B cell (primary cell): ENCODE measurements at regions not wholly inside any gene's neighbourhood (a gene's known extent, or its start where the extent isn't known, plus 50 kb on each side); places are given as distances from the start of the nearest gene placed in this dataset.

Experiments used
- ATAC-seq: fragments of 200-7000 bp; cut with Tn5 transposase; one replicate; pipeline ENCODE4 v1.10.0; 2021; ENCODE audit warnings: low read depth, mild to moderate bottlenecking, moderate number of reproducible peaks, moderate library complexity
- CTCF ChIA-PET: fragments of 350-600 bp; sonication (Branson Sonifier 250); formaldehyde crosslinking; loops from one replicate; lab custom pipeline; 2021; ENCODE audit warnings: antibody characterized with exemption, inconsistent platforms; lab: Charles Lee
- POLR2A ChIA-PET: fragments of 350-600 bp; sonication (Branson Sonifier 250); formaldehyde crosslinking; loops from one replicate; lab custom pipeline; 2021; ENCODE audit warnings: antibody characterized with exemption; lab: Charles Lee
- DNase-seq: peaks from one replicate; pipeline ENCODE4 v3.0.0; 2013
- H2AFZ ChIP-seq: 2 replicates; pipeline ENCODE4 v1.6.1; 2012; ENCODE audit warnings: mild to moderate bottlenecking, low read depth, low read length; ENCODE audit not compliant: insufficient read depth, poor library complexity, severe bottlenecking
- H3K27ac ChIP-seq, 2 donors: 1 replicate in 1 of 2; 2 replicates in 1 of 2; pipeline ENCODE4 v1.5.1; 2012 to 2013; ENCODE audit warnings: low read length in 2 of 2, mild to moderate bottlenecking in 2 of 2, moderate library complexity in 1 of 2
- H3K27me3 ChIP-seq, 4 experiments: fragments of 200-600 bp in 1 of 4; sonication (generic) in 1 of 4; replicated peaks in 1 of 4; 1 replicate in 2 of 4; 2 replicates in 2 of 4; pipeline versions ENCODE4 v1.6.1 to v1.7.0; 2013 to 2016; ENCODE audit warnings: low read length in 3 of 4, mild to moderate bottlenecking in 2 of 4, mixed read lengths in 1 of 4, moderate library complexity in 1 of 4; ENCODE audit not compliant: insufficient read depth in 4 of 4, control insufficient read depth in 3 of 4; ENCODE audit errors: control extremely low read depth in 1 of 4
- H3K36me3 ChIP-seq, 2 experiments: replicated peaks in 1 of 2; 1 replicate in 1 of 2; 2 replicates in 1 of 2; pipeline versions ENCODE4 v1.6.1 to v1.7.1; 2013; ENCODE audit warnings: low read length in 1 of 2; ENCODE audit not compliant: insufficient read depth in 2 of 2, control insufficient read depth in 1 of 2; ENCODE audit errors: control extremely low read depth in 1 of 2, extremely low read depth in 1 of 2
- H3K4me1 ChIP-seq, 2 donors: fragments of 200-600 bp in 1 of 2; sonication (generic) in 1 of 2; 1 replicate in 1 of 2; 2 replicates in 1 of 2; pipeline versions ENCODE4 v1.5.1 to v1.6.1; 2013 to 2017; ENCODE audit warnings: low read length in 2 of 2; ENCODE audit not compliant: control insufficient read depth in 2 of 2, insufficient read depth in 2 of 2
- H3K4me2 ChIP-seq: replicated peaks from 2 replicates; pipeline ENCODE3; 2012; ENCODE audit warnings: mild to moderate bottlenecking, low read depth, low read length; ENCODE audit not compliant: poor library complexity, severe bottlenecking
- H3K4me3 ChIP-seq, 5 experiments: fragments of 200-600 bp in 1 of 5; sonication (generic) in 1 of 5; 1 replicate in 3 of 5; 2 replicates in 2 of 5; pipeline versions ENCODE4 v1.5.1 to v1.7.0; 2011 to 2016; ENCODE audit warnings: low read length in 4 of 5, mild to moderate bottlenecking in 4 of 5, low read depth in 2 of 5, control low read depth in 1 of 5, moderate library complexity in 1 of 5; ENCODE audit not compliant: insufficient read depth in 1 of 5; ENCODE audit errors: control extremely low read depth in 1 of 5, extremely low read depth in 1 of 5
- H3K79me2 ChIP-seq: fragments of 200-600 bp; sonication (generic); one replicate; pipeline ENCODE4 v1.6.0; 2016; ENCODE audit warnings: low read length; ENCODE audit not compliant: control insufficient read depth, insufficient read depth
- H3K9ac ChIP-seq: fragments of 200-600 bp; sonication (generic); 2 replicates; pipeline ENCODE4 v1.6.1; 2017; ENCODE audit warnings: mild to moderate bottlenecking, low read length, moderate library complexity
- H3K9me3 ChIP-seq, 3 donors: one replicate each; pipeline versions ENCODE4 v1.6.1 to v1.7.1; 2013; ENCODE audit warnings: low read length in 2 of 3; ENCODE audit not compliant: control insufficient read depth in 2 of 3, insufficient read depth in 1 of 3; ENCODE audit errors: control extremely low read depth in 1 of 3
- H4K20me1 ChIP-seq: 2 replicates; pipeline ENCODE4 v1.6.0; 2012; ENCODE audit warnings: mild to moderate bottlenecking, low read length; ENCODE audit not compliant: insufficient read depth, control insufficient read depth, poor library complexity, severe bottlenecking
- H3K27ac Mint-ChIP-seq: one replicate; pipeline ENCODE4 v1.8.0; 2021; ENCODE audit warnings: mixed read lengths
- H3K27me3 Mint-ChIP-seq: one replicate; pipeline ENCODE4 v1.8.0; 2021; ENCODE audit warnings: mixed read lengths
- H3K4me1 Mint-ChIP-seq: one replicate; pipeline ENCODE4 v1.8.0; 2021; ENCODE audit warnings: mixed read lengths
- H3K4me3 Mint-ChIP-seq: one replicate; pipeline ENCODE4 v1.8.0; 2021; ENCODE audit warnings: mixed read lengths
- H3K9me3 Mint-ChIP-seq: one replicate; pipeline ENCODE4 v1.8.0; 2022; ENCODE audit warnings: mixed read lengths; ENCODE audit not compliant: insufficient read depth
- CTCF ChIP-seq: fragments of 200-600 bp; IDR thresholded peaks from one replicate; pipeline ENCODE4 v1.8.0; 2022; ENCODE audit warnings: antibody characterized with exemption, mild to moderate bottlenecking
- EZH2 ChIP-seq: IDR thresholded peaks from 2 replicates; pipeline ENCODE4 v1.6.1; 2012; ENCODE audit warnings: borderline replicate concordance, low read depth, mild to moderate bottlenecking, moderate library complexity, low read length; ENCODE audit not compliant: insufficient read depth, poor library complexity, severe bottlenecking
- WGBS: methylation state at CpG from one replicate; pipeline ENCODE4 v1.1.5; 2013; ENCODE audit warnings: missing lambda C conversion rate; ENCODE audit not compliant: insufficient coverage; 5-methylcytosine and 5-hydroxymethylcytosine counted together
- intact Hi-C: fragments of 100-400 bp; cut with micrococcal nuclease; formaldehyde crosslinking; loops from one replicate; pipeline ENCODE4 v1.10.0; 2022

GRCh38 chr16:73274140-73274539, 226.2 kb upstream of the ZFHX3 start:
- Histone ChIP-seq H3K4me2 (no peak overlapping the region), H4K20me1 (no peaks in the 10 kb centered on the region), H3K36me3 (no peaks in the 10 kb centered on the region), H3K9ac (no peak overlapping the region), H3K4me3 (no peak overlapping the region), H3K9me3 (no peaks in the 10 kb centered on the region), H3K79me2 (no peaks in the 10 kb centered on the region), H3K27me3 (no peaks in the 10 kb centered on the region), H3K4me1 (no peaks in the 10 kb centered on the region), H2AFZ (no peak overlapping the region), H3K27ac (no peak overlapping the region)
- no peak for DNase-seq
- ChIA-PET POLR2A (no interaction called here), CTCF (no interaction called here)
- Mint-ChIP-seq H3K27ac (no peak overlapping the region), H3K9me3 (peaks cover 6% of the 10 kb centered on the region), H3K4me1 (no peaks in the 10 kb centered on the region), H3K4me3 (no peak overlapping the region), H3K27me3 (peaks cover 9% of the 10 kb centered on the region)
- 100% methylated on average over 1 of the region's 1 CpG for WGBS
- intact Hi-C loops, result no loop called here
- TF ChIP-seq CTCF (no peak), EZH2 (no peak)
- no peak for ATAC-seq

- 96% methylated on average over 14 of the region's 14 CpGs for WGBS
- H3K4me1 ChIP-seq, result no peaks in the 10 kb centered on the region
- ChIA-PET POLR2A (no interaction called here), CTCF (no interaction called here)
- H3K4me2 ChIP-seq, result no peak overlapping the region
- no peaks in the 10 kb centered on the region for H3K36me3 ChIP-seq
- no peak overlapping the region for H3K4me3 ChIP-seq
- H3K79me2 ChIP-seq, result no peaks in the 10 kb centered on the region
- no peak overlapping the region for H3K4me3 Mint-ChIP-seq
- no peaks in the 10 kb centered on the region for H3K9me3 ChIP-seq
- ATAC-seq, result no peak
- H3K27me3 Mint-ChIP-seq, result no peaks in the 10 kb centered on the region
- no peak overlapping the region for H3K9ac ChIP-seq
- no peaks in the 10 kb centered on the region for H3K27me3 ChIP-seq
- TF ChIP-seq CTCF, result no peak
- no peak for TF ChIP-seq EZH2
- DNase-seq, result no peak
- H3K27ac ChIP-seq, result no peak overlapping the region
- no peaks in the 10 kb centered on the region for H4K20me1 ChIP-seq
- peaks cover 3% of the 10 kb centered on the region for H3K9me3 Mint-ChIP-seq
- intact Hi-C loops, result no loop called here
- no peak overlapping the region for H2AFZ ChIP-seq
- H3K27ac Mint-ChIP-seq, result no peak overlapping the region
- no peaks in the 10 kb centered on the region for H3K4me1 Mint-ChIP-seq
Measured at GRCh38 chr16:73268366-73268993, 220.6 kb upstream of the ZFHX3 start.
